NCI-H460 (cell line): ENCODE measurements at regions not wholly inside any gene's neighbourhood (a gene's known extent, or its start where the extent isn't known, plus 50 kb on each side); places are given as distances from the start of the nearest gene placed in this dataset.
"Not testable (repeated sequence)": the region's sequence is repeated elsewhere in the genome, so short reads cannot be mapped to it uniquely, and the experiment has no call there.

Experiments used
- DNase-seq: peaks from one replicate; pipeline ENCODE4 v3.0.0-alpha.2; 2016; ENCODE audit warnings: low read depth; ENCODE audit errors: extremely low read depth

GRCh38 chr1:178020968-178021640, 51.2 kb upstream of the SEC16B start:
- DNase-seq: no peak

GRCh38 chr1:178021950-178022349, 52.1 kb upstream of the SEC16B start:
- no peak for DNase-seq

- no peak for DNase-seq
These were observed 53.3 kb upstream of the SEC16B start for GRCh38 chr1:178023181-178023618.

- DNase-seq: no peak
These were observed 54.6 kb upstream of the SEC16B start for GRCh38 chr1:178024504-178024903.

GRCh38 chr1:178025613-178026356, 55.9 kb upstream of the SEC16B start:
- no peak for DNase-seq

GRCh38 chr1:178028841-178029481, 59.1 kb upstream of the SEC16B start:
- DNase-seq: no peak

- DNase-seq: no peak
These were observed 60.6 kb upstream of the SEC16B start for GRCh38 chr1:178030467-178030866.

- DNase-seq: peak; percentile 84
These were observed 62.0 kb upstream of the RASAL2 start for GRCh38 chr1:178031856-178032320.

- no peak for DNase-seq
These were observed 60.9 kb upstream of the RASAL2 start for GRCh38 chr1:178033019-178033418.

- no peak for DNase-seq
These were observed 59.2 kb upstream of the RASAL2 start for GRCh38 chr1:178034676-178035075.

GRCh38 chr1:178036090-178036489, 57.8 kb upstream of the RASAL2 start:
- DNase-seq: no peak

- peak; percentile 82 for DNase-seq
These were observed 56.2 kb upstream of the RASAL2 start for GRCh38 chr1:178037510-178038253.

- no peak for DNase-seq
These were observed 55.5 kb upstream of the RASAL2 start for GRCh38 chr1:178038372-178038771.

GRCh38 chr1:178039891-178040290, 54.0 kb upstream of the RASAL2 start:
- no peak for DNase-seq

GRCh38 chr1:178043940-178044339, 50.0 kb upstream of the RASAL2 start:
- DNase-seq: not testable (repeated sequence)
